HepG2 (cell line): ENCODE measurements at regions not wholly inside any gene's neighbourhood (a gene's known extent, or its start where the extent isn't known, plus 50 kb on each side); places are given as distances from the start of the nearest gene placed in this dataset.

Experiments used
- ATAC-seq: fragments of 200-7000 bp; cut with Tn5 transposase; 3 replicates; pipeline ENCODE4 v1.9.1; 2020; ENCODE audit warnings: mild to moderate bottlenecking, moderate library complexity
- BruUV-seq: library from RNA; stranded (reverse); fragments of 400-500 nt; replicated peaks from 2 replicates; lab custom pipeline; 2021; lab: Mats Ljungman, UMichigan
- CTCF ChIA-PET: fragments of 300-600 bp; formaldehyde crosslinking; extraction: SDS; loops from one replicate; lab custom pipeline; 2021; ENCODE audit warnings: low total read pairs, inconsistent platforms, low intra/inter-chr PET ratio; lab: Yijun Ruan, JAX
- POLR2A ChIA-PET: fragments of 350-600 bp; sonication (Branson Sonifier 250); formaldehyde crosslinking; loops from one replicate; lab custom pipeline; 2020; ENCODE audit warnings: antibody characterized with exemption, inconsistent platforms; lab: Yijun Ruan, JAX
- DNase-seq: peaks from one replicate; pipeline ENCODE4 v3.0.0-alpha.2; 2015; ENCODE audit warnings: low spot score
- FAIRE-seq: peaks from 3 replicates; lab custom pipeline; 2011; peaks lifted over from hg19 to GRCh38; lab: Jason Lieb, UNC
- H2AFZ ChIP-seq: one replicate; pipeline ENCODE4 v1.6.1; 2011; ENCODE audit warnings: low read length, inconsistent platforms
- H3K27ac ChIP-seq: fragments of 300-600 bp; 3 replicates; pipeline ENCODE4 v1.8.0; 2011; ENCODE audit warnings: mixed run types, mild to moderate bottlenecking, mixed read lengths, low read length, inconsistent platforms; ENCODE audit not compliant: insufficient read depth; ENCODE audit errors: extremely low read length
- H3K27me3 ChIP-seq, 2 experiments: fragments of 200-600 bp in 1 of 2; 2 replicates in 1 of 2; 3 replicates in 1 of 2; pipeline versions ENCODE4 v1.6.0 to v1.8.0; 2011; ENCODE audit warnings: low read length in 2 of 2, mild to moderate bottlenecking in 2 of 2, moderate library complexity in 2 of 2, inconsistent platforms in 1 of 2; ENCODE audit not compliant: insufficient read depth in 2 of 2, control insufficient read depth in 1 of 2
- H3K36me3 ChIP-seq, 2 experiments: fragments of 200-600 bp in 1 of 2; replicated peaks in 1 of 2; 2 replicates in 1 of 2; 3 replicates in 1 of 2; pipeline versions ENCODE4 v1.5.1 to v1.8.0; 2011; ENCODE audit warnings: low read length in 2 of 2, inconsistent platforms in 1 of 2; ENCODE audit not compliant: insufficient read depth in 2 of 2, control insufficient read depth in 1 of 2
- H3K4me1 ChIP-seq: 2 replicates; pipeline ENCODE4 v1.5.1; 2012; ENCODE audit warnings: low read length, inconsistent platforms; ENCODE audit not compliant: insufficient read depth
- H3K4me2 ChIP-seq: 2 replicates; pipeline ENCODE4 v1.6.0; 2011; ENCODE audit warnings: low read depth, low read length, inconsistent platforms
- H3K4me3 ChIP-seq, 3 experiments: fragments of 200-600 bp in 1 of 3; sonication (generic), shearing (Covaris generic) in 1 of 3; replicated peaks in 1 of 3; 2 replicates each; pipeline ENCODE4 v1.5.1; 2011 to 2016; ENCODE audit warnings: low read length in 3 of 3, inconsistent platforms in 2 of 3, low read depth in 2 of 3, mild to moderate bottlenecking in 2 of 3, control low read depth in 1 of 3, mixed read lengths in 1 of 3; ENCODE audit not compliant: insufficient read depth in 1 of 3
- H3K79me2 ChIP-seq: one replicate; pipeline ENCODE4 v1.6.1; 2011; ENCODE audit warnings: low read length, inconsistent platforms; ENCODE audit not compliant: insufficient read depth
- H3K9ac ChIP-seq: 2 replicates; pipeline ENCODE4 v1.6.0; 2011; ENCODE audit warnings: mild to moderate bottlenecking, low read depth, low read length, inconsistent platforms; ENCODE audit not compliant: insufficient read depth
- H3K9me3 ChIP-seq: 2 replicates; pipeline ENCODE4 v1.5.1; 2012; ENCODE audit warnings: mild to moderate bottlenecking, low read length
- H4K20me1 ChIP-seq: 2 replicates; pipeline ENCODE4 v1.6.0; 2011; ENCODE audit warnings: inconsistent platforms, mild to moderate bottlenecking, low read length, moderate library complexity; ENCODE audit not compliant: insufficient read depth
- AGO2 ChIP-seq: fragments of 200-400 bp; formaldehyde crosslinking; optimal IDR thresholded peaks from 2 replicates; pipeline ENCODE3; 2017; ENCODE audit warnings: mild to moderate bottlenecking, low read depth, low read length, moderate library complexity
- GZF1 ChIP-seq: sonication (generic); formaldehyde crosslinking; IDR thresholded peaks from 2 replicates; pipeline ENCODE4 v1.5.1; 2020; ENCODE audit warnings: mild to moderate bottlenecking, missing genetic modification reagents
- JARID2 ChIP-seq: sonication (generic); formaldehyde crosslinking; IDR thresholded peaks from 2 replicates; pipeline ENCODE4 v1.8.1; 2023; ENCODE audit warnings: missing genetic modification reagents, inconsistent platforms; ENCODE audit not compliant: insufficient replicate concordance
- ZNF646 ChIP-seq: sonication (generic); formaldehyde crosslinking; IDR thresholded peaks from 2 replicates; pipeline ENCODE4 v1.9.0; 2021; ENCODE audit warnings: mild to moderate bottlenecking, missing genetic modification reagents
- ZNF703 ChIP-seq: sonication (generic); formaldehyde crosslinking; IDR thresholded peaks from 2 replicates; pipeline ENCODE4 v1.5.1; 2020; ENCODE audit warnings: missing genetic modification reagents, mild to moderate bottlenecking, moderate library complexity, borderline replicate concordance
- WGBS: methylation state at CpG from one replicate; pipeline ENCODE4 v1.1.6; 2017; ENCODE audit warnings: low lambda C conversion rate; 5-methylcytosine and 5-hydroxymethylcytosine counted together
- in situ Hi-C: cut with HindIII; loops from 2 replicates; pipeline ENCODE4 v1.10.0; 2017; ENCODE audit warnings: low pct_unique_long_range_greater_than_20kb; ENCODE audit not compliant: extremely low pct_ligation_motif_present
- intact Hi-C: fragments of 100-400 bp; cut with micrococcal nuclease; formaldehyde crosslinking; loops from one replicate; pipeline ENCODE4 v1.10.0; 2022; ENCODE audit not compliant: unreplicated experiment

DNA sequence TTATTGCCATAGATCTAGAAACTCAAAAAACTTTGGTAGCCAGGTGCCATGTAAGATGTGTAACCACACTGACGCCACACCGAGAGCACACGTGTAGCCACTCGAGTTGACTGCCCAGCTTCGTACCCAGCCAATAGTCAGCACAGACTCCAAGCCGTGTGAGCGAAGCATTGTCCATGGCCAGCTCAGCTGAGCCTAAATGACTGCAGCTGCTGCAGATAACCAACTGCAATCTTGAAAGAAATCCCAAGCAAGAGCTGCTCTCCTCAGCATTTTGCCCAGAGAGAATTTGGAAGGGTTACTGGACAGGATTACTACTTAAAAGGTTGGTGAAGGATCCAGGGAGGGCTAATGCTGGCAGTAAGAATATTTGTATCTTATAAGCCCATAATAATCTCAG lies 193.0 kb upstream of the THRB start:
- Histone ChIP-seq H3K4me1 (peaks cover 11% of the 10 kb centered on the region), H3K9ac (no peak overlapping the region), H3K79me2 (no peaks in the 10 kb centered on the region), H3K4me2 (no peak overlapping the region), H3K27me3 (no peaks in the 10 kb centered on the region; a peak in 1 of 5 replicates), H3K4me3 (no peak overlapping the region), H3K27ac (no peak overlapping the region), H2AFZ (no peak overlapping the region), H3K9me3 (no peaks in the 10 kb centered on the region), H3K36me3 (no peaks in the 10 kb centered on the region), H4K20me1 (no peaks in the 10 kb centered on the region)
- TF ChIP-seq ZNF703 (CRISPR knock-in tag) = no peak
- no peak for TF ChIP-seq GZF1 (CRISPR knock-in tag)
- TF ChIP-seq AGO2 = no peak
- TF ChIP-seq ZNF646 (CRISPR knock-in tag) = no peak
- TF ChIP-seq JARID2 (CRISPR knock-in tag) = no peak
- POLR2A ChIA-PET = no interaction called here
- WGBS = 50% methylated on average over 6 of the region's 7 CpGs
- in situ Hi-C loops = loop anchor here (25.0 kb wide), 1 partner anchor 675 kb away; no protein-coding TSS in a partner anchor
- CTCF ChIA-PET = no interaction called here
- BruUV-seq = no TSS peak
- DNase-seq (no peak), FAIRE-seq (no peak), ATAC-seq (no peak)
- intact Hi-C loops = loop anchor here (10.0 kb wide), 1 partner anchor 907 kb away; no protein-coding TSS in a partner anchor
